Neural cell (in vitro differentiated cells): ENCODE measurements at regions not wholly inside any gene's neighbourhood (a gene's known extent, or its start where the extent isn't known, plus 50 kb on each side); places are given as distances from the start of the nearest gene placed in this dataset.

ENCODE experiments used
- POLR2AphosphoS5 ChIP-seq: IDR thresholded peaks from 2 replicates; pipeline ENCODE4 v1.6.1; 2012
- RAD21 ChIP-seq: fragments of 450-650 bp; conservative IDR thresholded peaks from 2 replicates; pipeline ENCODE4 v1.6.1; 2014; ENCODE audit warnings: antibody characterized with exemption, mild to moderate bottlenecking, moderate library complexity
- SMC3 ChIP-seq: fragments of 450-650 bp; conservative IDR thresholded peaks from 2 replicates; pipeline ENCODE4 v1.6.1; 2014; ENCODE audit warnings: antibody characterized with exemption, mild to moderate bottlenecking, moderate library complexity; ENCODE audit not compliant: poor library complexity
- TAF1 ChIP-seq: IDR thresholded peaks from 2 replicates; pipeline ENCODE4 v1.6.1; 2012; ENCODE audit warnings: low read depth
- TF ChIP-seq, protein P1 (sequence below): fragments of 450-650 bp; IDR thresholded peaks from 2 replicates; pipeline ENCODE4 v1.5.1; 2014; ENCODE audit warnings: antibody characterized with exemption, mild to moderate bottlenecking, moderate library complexity; ENCODE audit not compliant: poor library complexity, severe bottlenecking

DNA sequence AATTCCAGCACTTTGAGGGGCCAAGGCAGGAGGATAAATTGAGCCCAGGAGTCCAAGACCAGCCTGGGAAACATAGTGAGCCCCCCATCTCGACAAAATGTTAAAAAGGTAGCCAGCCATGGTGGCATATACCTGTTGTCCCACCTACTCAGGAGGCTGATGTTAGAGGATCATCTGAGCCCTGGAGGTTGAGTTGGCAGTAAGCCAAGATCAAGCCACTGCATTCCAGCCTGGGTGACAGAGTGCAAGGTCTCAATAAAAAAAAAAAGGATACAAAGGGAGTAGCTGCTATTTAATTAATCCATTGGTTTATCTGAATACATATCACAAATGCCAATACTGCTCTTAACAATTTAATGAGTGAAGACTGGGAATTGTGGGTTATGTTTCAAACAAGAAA lies 327.8 kb downstream of the CPS1 start:
- TF ChIP-seq, protein P1, sequence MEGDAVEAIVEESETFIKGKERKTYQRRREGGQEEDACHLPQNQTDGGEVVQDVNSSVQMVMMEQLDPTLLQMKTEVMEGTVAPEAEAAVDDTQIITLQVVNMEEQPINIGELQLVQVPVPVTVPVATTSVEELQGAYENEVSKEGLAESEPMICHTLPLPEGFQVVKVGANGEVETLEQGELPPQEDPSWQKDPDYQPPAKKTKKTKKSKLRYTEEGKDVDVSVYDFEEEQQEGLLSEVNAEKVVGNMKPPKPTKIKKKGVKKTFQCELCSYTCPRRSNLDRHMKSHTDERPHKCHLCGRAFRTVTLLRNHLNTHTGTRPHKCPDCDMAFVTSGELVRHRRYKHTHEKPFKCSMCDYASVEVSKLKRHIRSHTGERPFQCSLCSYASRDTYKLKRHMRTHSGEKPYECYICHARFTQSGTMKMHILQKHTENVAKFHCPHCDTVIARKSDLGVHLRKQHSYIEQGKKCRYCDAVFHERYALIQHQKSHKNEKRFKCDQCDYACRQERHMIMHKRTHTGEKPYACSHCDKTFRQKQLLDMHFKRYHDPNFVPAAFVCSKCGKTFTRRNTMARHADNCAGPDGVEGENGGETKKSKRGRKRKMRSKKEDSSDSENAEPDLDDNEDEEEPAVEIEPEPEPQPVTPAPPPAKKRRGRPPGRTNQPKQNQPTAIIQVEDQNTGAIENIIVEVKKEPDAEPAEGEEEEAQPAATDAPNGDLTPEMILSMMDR = no peak
- TF ChIP-seq POLR2AphosphoS5 = no peak
- TF ChIP-seq TAF1 = no peak
- no peak for TF ChIP-seq SMC3
- TF ChIP-seq RAD21 = no peak
